GM12872 (cell line): ENCODE measurements at regions not wholly inside any gene's neighbourhood (a gene's known extent, or its start where the extent isn't known, plus 50 kb on each side); places are given as distances from the start of the nearest gene placed in this dataset.

ENCODE experiments used
- CTCF ChIP-seq: IDR thresholded peaks from 3 replicates; pipeline ENCODE4 v1.5.1; 2011; ENCODE audit warnings: low read depth, mild to moderate bottlenecking, low read length, moderate library complexity; ENCODE audit not compliant: insufficient read depth

- no peak for TF ChIP-seq CTCF
Measured at GRCh38 chr7:142562688-142563087, 186.6 kb upstream of the PRSS1 start.

- TF ChIP-seq CTCF = no peak
Measured at GRCh38 chr7:142560166-142560565, 189.1 kb upstream of the PRSS1 start.

DNA sequence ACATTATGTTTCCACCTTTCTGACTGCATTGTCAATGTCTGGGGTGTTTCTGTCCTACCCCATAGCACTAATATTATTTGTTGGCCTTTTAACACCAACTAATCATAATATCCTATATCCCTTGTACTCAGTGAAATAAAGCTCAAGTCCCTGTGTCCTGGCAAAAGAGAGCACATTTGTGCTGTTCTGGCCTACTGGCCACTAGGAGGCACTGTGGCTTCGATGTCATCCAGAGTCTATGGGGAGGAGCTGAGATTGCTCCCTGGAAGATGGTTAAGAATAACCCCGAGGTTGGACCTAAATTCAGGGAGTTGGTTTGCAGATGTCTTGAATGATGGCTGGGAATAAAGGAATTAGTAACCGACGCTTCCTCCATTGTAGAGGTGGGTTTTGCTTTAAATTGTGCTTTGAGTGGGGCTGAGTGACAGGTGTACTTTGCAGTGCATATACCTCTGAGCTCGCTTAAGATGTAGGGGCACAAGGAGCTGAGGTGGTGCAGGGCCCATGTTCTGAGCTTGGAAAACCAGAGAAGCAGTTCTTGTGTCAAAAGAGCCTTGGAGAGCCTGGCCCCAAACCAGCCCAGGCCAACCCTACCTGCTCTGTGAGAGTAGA lies 191.2 kb upstream of the PRSS1 start:
- peak; percentile 90 for TF ChIP-seq CTCF

GRCh38 chr7:142556740-142557139 lies 192.5 kb upstream of the PRSS1 start:
- no peak for TF ChIP-seq CTCF

DNA sequence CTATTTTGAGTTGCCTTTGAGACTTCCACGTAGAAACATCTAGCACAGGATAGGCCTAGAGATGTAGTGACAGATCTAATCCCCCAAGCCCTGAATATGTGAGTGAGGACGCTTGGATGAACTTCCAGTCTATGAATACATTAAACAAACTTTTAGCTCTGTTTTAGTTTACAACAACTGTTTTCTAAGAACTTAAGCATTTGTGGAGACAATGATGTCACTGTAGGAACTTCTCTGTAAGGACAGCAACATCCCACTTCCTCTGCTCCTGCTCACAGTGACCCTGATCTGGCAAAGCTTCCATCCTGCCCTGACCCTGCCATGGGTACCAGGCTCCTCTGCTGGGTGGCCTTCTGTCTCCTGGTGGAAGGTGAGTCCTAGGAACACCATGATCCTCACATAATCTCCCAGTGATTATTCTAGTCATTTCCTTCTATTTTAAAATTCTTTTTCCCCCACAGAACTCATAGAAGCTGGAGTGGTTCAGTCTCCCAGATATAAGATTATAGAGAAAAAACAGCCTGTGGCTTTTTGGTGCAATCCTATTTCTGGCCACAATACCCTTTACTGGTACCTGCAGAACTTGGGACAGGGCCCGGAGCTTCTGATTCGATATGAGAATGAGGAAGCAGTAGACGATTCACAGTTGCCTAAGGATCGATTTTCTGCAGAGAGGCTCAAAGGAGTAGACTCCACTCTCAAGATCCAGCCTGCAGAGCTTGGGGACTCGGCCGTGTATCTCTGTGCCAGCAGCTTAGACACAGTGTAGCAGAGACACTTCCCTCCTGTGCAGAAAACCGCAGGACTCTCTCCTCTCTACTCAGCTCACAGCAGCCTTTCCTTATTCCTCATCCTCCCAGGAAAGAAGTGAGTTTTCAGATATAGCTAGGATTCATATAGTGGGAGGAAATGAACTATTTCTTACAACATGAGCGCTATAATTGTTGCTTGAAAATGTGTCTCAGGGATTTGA lies 194.4 kb upstream of the PRSS1 start:
- TF ChIP-seq CTCF = no peak

DNA sequence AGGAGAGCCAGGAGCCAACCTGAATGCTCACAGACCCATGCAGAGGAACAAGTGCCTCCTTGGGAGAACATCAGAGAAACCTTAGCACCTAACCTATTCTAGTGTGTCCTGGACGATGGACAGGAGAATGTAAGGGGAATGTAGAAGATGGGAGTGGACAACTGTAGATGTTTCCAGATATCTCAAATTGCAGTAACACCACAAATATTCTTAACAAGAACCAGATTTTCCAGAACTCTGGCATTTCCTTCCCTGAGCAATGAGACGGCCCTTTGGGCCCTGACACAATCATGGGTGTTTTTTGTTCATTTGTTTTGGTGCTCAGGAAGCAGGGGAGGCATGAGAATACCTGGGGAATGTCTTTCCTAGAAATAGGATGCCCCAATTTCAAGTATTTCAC lies 196.1 kb upstream of the PRSS1 start:
- TF ChIP-seq CTCF = no peak

GRCh38 chr7:142548978-142549377 lies 200.3 kb upstream of the PRSS1 start:
- TF ChIP-seq CTCF = no peak
